CD4-positive, alpha-beta T cell treated with Interleukin-1 beta for 1 hour (primary cell): ENCODE measurements at regions not wholly inside any gene's neighbourhood (a gene's known extent, or its start where the extent isn't known, plus 50 kb on each side); places are given as distances from the start of the nearest gene placed in this dataset.
"Not testable (repeated sequence)": the region's sequence is repeated elsewhere in the genome, so short reads cannot be mapped to it uniquely, and the experiment has no call there.

ENCODE experiments used
- DNase-seq, 2 donors: peaks; one replicate each; pipeline ENCODE4 v3.0.0-alpha.2; 2020 to 2022

DNA sequence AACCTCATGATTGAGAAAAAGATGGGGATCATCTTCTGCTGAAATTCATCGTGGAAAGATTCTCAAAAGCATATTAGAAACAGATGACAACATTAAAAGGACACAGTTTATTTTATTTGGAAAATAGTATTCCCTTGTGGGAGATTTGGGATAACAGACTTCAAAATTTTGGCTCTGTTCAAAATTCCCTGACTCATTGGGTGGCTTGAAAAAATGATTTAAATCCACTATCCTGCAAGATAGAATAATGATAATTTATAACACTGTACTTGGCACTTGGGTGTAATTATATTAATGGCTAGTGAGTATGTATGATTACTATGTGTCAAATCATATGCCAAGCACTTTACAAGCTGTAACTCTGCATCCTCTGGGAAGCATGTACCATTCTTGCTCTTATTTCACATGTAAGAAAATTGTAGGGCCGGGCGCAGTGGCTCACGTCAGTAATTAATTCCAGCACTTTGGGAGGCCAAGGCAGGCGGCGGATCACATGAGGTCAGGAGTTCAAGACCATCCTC lies 128.8 kb downstream of the LMNTD1 start:
- DNase-seq, result no peak

GRCh38 chr12:25423355-25424050 lies 129.6 kb downstream of the LMNTD1 start:
- DNase-seq, result no peak

DNA sequence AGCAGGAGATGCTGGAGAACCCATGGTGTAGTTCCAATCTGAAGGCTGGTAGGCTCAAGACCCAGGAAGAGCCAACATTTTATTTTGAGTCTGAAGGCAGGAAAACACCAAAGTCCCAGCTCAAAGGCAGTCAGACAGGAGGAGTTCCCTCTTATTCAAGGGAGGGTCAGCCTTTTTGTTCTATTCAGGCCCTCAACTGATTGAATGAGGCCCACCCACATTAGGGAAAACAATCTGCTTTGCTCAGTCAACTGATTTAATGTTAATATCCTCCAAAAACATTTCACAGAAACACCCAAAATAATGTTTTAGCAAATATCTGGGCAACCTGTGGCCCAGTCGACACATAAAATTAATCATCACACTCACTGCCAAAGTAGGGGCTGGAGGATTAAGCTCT lies 130.8 kb downstream of the LMNTD1 start:
- DNase-seq, result no peak

- DNase-seq, result no peak
These were observed 131.4 kb downstream of the LMNTD1 start for GRCh38 chr12:25421651-25422167.

- no peak for DNase-seq
These were observed 133.0 kb downstream of the LMNTD1 start for GRCh38 chr12:25420116-25420515.

DNA sequence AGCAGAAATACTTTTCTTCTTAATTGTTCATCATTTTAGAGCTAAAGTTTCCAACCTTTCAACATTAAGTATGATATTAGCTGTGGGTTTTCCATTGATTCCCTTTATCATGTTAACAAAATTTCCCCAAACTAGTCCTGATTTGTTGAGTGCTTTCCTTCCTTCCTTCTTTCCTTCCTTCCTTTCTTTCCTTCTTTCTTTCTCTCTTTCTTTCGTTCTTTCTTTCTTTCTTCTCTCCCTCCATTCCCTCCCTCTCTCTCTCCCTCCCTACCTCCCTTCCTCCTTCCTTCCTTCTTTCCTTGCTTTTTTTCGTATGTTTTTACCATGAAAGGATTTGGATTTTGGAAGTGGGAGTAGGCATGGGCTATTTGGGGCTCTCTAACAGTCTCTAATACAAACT lies 133.5 kb downstream of the LMNTD1 start:
- no peak for DNase-seq

DNA sequence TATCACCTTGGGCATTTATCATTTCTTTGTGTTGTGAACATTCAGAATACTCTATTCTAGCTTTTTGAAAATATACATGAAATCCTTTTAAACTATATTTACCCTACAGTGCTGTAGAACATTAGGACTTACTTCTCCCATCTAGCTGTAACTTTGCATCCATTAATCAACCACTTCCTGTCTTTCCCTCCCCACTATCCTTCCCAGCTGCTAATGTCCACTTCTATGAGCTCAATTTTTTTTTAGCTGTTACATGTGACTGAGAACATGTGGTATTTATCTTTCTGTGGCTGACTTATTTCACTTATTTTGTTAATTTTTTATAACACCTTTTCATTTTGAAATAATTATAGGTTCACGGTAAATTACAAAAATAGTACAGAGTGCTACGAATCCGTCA lies 136.0 kb downstream of the LMNTD1 start:
- no peak for DNase-seq

GRCh38 chr12:25416516-25416915 lies 136.6 kb downstream of the LMNTD1 start:
- no peak for DNase-seq

DNA sequence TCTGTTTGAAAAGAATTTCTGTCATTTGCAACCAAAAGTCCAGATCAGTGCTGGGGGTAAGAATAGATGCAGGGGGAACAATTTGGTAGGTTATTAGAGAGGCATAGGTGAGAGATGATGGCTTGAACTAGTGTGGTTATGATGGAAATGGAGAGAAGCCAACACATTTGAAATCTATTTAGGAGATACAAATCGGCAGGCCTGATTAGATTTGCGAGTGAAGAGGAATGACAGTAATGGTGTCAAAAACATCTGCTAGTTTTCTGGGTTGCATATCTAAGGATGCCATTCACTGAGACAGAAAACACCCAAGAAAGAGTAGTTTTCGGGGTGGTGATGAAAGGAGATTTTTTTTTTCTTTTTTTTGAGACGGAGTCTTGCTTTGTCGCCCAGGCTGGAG lies 138.1 kb downstream of the LMNTD1 start:
- DNase-seq, result no peak

- no peak for DNase-seq
These were observed 140.3 kb downstream of the LMNTD1 start for GRCh38 chr12:25412735-25413134.

- DNase-seq, result no peak
These were observed 148.1 kb downstream of the LMNTD1 start for GRCh38 chr12:25404955-25405354.

DNA sequence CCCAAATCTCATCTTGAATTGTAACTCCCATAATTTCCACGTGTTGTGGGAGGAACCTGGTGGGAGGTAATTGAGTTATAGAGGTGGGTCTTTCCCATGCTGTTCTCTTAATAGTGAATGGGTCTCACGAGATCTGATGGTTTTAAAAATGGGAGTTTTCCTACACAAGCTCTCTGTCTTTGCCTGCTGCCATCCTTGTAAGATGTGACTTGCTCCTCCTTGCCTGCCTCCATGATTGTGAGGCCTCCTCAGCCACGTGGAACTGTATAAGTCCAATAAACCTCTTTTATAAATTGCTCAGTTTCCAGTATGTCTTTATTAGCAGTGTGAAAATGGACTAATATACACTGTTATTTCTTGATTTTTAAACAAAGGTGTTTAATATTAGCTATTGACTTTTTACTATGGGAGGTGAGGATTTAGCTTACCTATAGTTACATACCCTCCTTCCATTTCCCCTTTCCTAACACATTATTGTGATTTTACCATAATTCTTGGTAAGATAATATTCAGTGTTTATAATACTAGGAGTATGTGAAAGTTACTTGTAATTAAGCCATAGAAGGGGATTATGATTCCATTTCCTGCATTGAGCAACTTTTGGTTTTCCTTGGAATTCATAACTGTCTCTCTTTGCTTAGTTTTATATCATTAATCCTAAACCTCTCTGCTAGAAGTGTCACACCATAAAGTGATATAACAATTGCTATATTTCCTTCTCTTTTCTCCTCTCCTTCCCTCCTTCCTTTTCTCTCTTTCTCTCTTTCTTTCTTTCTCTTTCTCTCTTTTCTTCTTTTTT lies 151.0 kb upstream of the KRAS start:
- DNase-seq, result no peak

DNA sequence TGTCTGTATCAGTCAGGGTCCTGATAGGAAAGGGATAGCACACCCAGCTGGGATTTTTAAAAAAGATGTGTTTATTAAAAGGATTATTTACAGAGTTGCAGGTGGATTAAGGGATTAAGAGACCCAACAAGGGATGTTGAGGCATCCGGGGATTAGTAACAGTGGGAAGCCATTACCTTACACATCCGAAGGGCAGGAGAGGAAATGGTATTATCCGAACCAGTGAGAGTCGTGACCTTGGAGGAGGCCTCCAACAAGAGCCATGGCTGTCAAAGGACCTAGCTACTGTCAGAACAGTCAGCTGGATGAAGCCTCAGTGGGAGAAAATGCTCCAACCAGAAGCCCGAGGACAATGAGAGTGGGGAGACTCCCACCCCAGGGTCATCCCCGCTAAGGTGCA lies 146.3 kb upstream of the KRAS start:
- no peak for DNase-seq

DNA sequence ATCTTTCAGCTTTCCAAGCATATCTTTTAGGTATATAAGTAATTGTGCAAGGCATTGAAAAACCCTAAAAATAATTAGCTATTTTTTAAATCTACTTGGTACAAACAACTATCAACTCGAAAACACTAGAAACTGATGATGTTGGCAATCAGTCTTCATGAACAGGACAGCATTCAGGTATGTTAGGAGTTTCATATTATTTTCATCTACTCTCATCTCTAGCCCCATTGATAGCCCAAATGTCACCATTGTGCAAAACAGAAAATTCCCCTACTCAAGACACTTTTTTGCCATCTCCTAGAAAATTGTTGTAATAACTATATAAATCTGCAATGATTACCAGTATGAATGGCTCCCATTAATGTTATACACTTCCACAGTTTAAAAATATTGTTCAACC lies 144.5 kb upstream of the KRAS start:
- DNase-seq, result no peak

GRCh38 chr12:25394775-25395174 lies 144.0 kb upstream of the KRAS start:
- not testable (repeated sequence) for DNase-seq

DNA sequence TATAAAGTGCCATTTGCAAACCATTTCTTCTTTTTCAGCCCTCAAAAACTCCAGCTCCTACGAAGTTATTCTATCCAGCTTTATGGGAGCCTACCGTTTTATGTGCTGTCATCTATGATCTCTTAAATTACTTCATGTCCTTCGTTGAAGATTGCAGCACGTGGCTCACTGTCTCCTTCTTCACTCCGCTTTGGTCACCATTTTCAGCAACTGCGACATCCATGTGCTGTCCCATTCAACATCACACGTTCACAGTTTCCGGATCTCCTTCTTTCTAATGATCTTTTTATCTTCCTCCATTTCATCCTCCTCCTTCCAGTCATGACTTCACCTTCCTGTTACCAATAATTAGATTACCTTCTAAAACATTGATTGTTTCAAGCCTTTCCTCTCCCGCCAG lies 143.3 kb upstream of the KRAS start:
- no peak for DNase-seq

DNA sequence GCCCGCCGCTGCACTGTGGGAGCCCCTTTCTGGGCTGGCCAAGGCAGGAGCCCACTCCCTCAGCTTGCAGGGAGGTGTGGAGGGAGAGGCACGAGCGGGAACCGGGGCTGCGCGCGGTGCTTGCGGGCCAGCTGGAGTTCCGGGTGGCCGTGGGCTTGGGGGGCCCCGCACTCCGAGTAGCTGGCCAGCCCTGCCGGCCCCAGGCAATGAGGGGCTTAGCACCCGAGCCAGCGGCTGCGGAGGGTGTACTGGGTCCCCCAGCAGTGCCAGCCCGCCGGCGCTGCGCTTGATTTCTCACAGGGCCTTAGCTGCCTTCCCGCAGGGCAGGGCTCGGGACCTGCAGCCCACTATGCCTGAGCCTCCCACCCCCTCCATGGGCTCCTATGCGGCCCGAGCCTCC lies 140.6 kb upstream of the KRAS start:
- not testable (repeated sequence) for DNase-seq

DNA sequence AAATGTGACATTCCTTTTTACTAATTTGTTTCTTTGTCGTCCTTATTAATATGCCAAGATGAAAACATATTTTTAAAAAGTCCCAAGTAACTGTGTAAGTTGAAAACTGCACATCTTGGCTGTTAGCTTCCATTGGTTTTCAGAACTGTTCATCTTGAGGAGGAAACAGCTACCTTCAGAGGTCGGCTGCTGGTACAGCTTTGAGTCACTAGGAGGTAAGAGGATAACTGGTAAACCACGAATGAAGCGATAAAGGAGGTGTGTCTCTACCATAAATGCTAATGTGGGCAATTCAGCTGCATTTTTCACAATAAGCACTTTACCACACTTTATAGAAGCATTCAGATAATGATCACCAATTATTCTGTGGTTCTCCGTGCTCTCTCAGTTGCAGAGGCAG lies 137.5 kb upstream of the KRAS start:
- DNase-seq, result peak in 1 of 2 donors; percentile 65

DNA sequence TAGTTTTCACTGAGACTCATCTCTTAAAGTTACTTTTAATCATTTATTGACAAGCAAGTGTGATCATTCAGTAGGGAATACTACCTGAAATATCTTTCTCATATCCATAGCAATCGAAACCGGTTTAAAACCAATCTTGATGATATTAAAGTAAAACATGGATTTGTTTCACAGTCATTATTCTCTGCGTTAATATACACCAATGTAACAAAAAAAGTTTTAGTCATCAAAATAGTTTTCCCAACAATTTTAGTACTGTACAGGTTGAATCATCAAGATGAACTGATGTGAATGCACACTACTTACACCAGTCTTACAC lies 137.0 kb upstream of the KRAS start:
- no peak for DNase-seq

DNA sequence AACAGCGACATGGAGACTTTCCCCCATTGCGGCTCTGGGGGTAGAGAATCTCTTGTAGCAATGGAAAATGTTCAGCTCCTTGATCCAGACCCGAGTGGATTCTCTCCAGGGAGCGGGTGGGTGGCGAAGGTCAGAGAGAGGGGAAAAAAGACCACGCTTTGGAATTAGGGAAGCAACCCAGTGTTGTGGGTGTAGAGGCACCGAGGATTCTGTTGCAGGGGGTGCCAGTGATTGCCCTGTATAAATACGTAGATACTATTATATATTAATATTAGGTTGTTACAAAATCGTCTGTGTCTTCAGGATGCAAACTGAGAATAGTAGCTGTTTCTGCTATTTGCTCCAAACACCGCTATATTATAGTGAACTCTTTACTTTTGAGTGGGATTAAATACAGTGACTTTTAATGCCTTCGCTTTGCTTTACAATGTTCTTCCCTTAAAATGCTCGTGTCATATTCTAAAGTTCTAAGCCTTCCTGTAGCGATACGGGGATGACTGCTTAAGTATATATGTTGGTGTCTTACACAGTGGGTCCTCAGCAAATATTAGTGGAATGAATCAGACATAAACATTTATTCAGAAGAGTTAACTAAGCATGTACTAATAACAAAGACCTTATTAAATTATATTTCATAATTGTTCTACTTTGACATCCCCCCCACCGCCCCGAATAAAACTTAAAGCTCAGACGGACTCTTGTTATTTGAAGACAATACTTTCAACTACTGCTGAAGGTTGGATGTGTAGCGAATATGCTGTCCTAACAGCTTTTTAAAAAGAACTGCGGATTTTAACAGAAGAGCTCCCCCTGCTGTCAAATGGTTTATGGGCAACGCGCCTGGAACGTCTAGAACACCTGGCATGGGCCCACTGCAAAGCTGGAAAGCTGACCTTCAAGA lies 136.4 kb upstream of the KRAS start:
- peak; percentile 83 to 91 for DNase-seq

GRCh38 chr12:25384893-25385248 lies 134.1 kb upstream of the KRAS start:
- no peak for DNase-seq

- peak in 1 of 2 donors; percentile 25 for DNase-seq
These were observed 133.5 kb upstream of the KRAS start for GRCh38 chr12:25384038-25384892.
